Gastrocnemius medialis (tissue), 4 donors: ENCODE measurements at regions not wholly inside any gene's neighbourhood (a gene's known extent, or its start where the extent isn't known, plus 50 kb on each side); places are given as distances from the start of the nearest gene placed in this dataset.

Experiments
- ATAC-seq, 2 donors: fragments of 150-250 bp; one replicate each; pipeline ENCODE4 v1.9.1; 2016
- DNase-seq, 2 donors: peaks; one replicate each; pipeline ENCODE4 v3.0.0-alpha.2; 2019
- H3K27ac ChIP-seq, 4 donors: fragments of 200-600 bp; sonication (generic); 1 replicate in 1 of 4; 2 replicates in 3 of 4; pipeline ENCODE4 v1.5.1; 2016 to 2018; ENCODE audit warnings: mild to moderate bottlenecking in 2 of 4, moderate library complexity in 1 of 4
- H3K27me3 ChIP-seq, 3 donors: fragments of 200-600 bp; sonication (generic) in 2 of 3; 1 replicate in 1 of 3; 2 replicates in 2 of 3; pipeline versions ENCODE4 v1.5.1 to v1.6.0; 2016 to 2019; ENCODE audit warnings: mild to moderate bottlenecking in 1 of 3, moderate library complexity in 1 of 3
- H3K36me3 ChIP-seq, 2 donors: fragments of 200-600 bp; sonication (generic) in 1 of 2; one replicate each; pipeline ENCODE4 v1.5.1; 2017 to 2018
- H3K4me1 ChIP-seq, 2 donors: fragments of 200-600 bp; sonication (generic) in 1 of 2; one replicate each; pipeline ENCODE4 v1.5.1; 2016 to 2017; ENCODE audit warnings: mild to moderate bottlenecking in 2 of 2
- H3K4me3 ChIP-seq, 4 donors: fragments of 200-600 bp; sonication (generic) in 3 of 4; 1 replicate in 1 of 4; 2 replicates in 3 of 4; pipeline ENCODE4 v1.5.1; 2016 to 2019; ENCODE audit warnings: mild to moderate bottlenecking in 2 of 4
- H3K9me3 ChIP-seq, 3 donors: fragments of 200-600 bp; sonication (generic) in 2 of 3; 1 replicate in 1 of 3; 2 replicates in 2 of 3; pipeline ENCODE4 v1.5.1; 2016 to 2019
- CTCF ChIP-seq, 5 experiments: fragments of 450-650 bp in 3 of 5; fragments of 200-600 bp in 2 of 5; sonication (generic) in 2 of 5; IDR thresholded peaks in 4 of 5; conservative IDR thresholded peaks in 1 of 5; 1 replicate in 4 of 5; 2 replicates in 1 of 5; pipeline ENCODE4 v1.5.1; 2016 to 2019; ENCODE audit warnings: antibody characterized with exemption in 5 of 5, mild to moderate bottlenecking in 3 of 5, moderate library complexity in 3 of 5
- POLR2A ChIP-seq, 2 donors: fragments of 450-650 bp; IDR thresholded peaks; one replicate each; pipeline ENCODE4 v1.6.1; 2017; ENCODE audit warnings: antibody characterized with exemption in 2 of 2, mild to moderate bottlenecking in 2 of 2, moderate library complexity in 2 of 2
- in situ Hi-C, 4 donors: fragments of 200-750 bp; cut with MboI; loops; one replicate each; pipeline versions ENCODE4 v1.15.0 to v1.8.0; 2017; ENCODE audit warnings: low sequenced_read_pairs in 4 of 4
- intact Hi-C: fragments of 100-400 bp; cut with DNase I; formaldehyde crosslinking; loops from one replicate; pipeline ENCODE4 v1.15.1; 2023; ENCODE audit warnings: low total_unique reads

- intact Hi-C loops = no loop called here
- H3K27me3 ChIP-seq = peaks cover 0 to 4% (median 2%) of the 10 kb centered on the region in 3 donors
These were observed 576.3 kb downstream of the BRD1 start for GRCh38 chr22:49251371-49251770.

GRCh38 chr22:49247194-49247924, 580.3 kb downstream of the BRD1 start:
- TF ChIP-seq CTCF (IDR thresholded peaks at IDR 0.05 in 4 of 5, conservative IDR thresholded peaks at IDR 0.05 in 1 of 5) = no peak
- TF ChIP-seq POLR2A (IDR thresholded peaks at IDR 0.05) = no peak
- Histone ChIP-seq H3K4me3 (no peak overlapping the region), H3K36me3 (no peaks in the 10 kb centered on the region), H3K9me3 (no peaks in the 10 kb centered on the region), H3K4me1 (no peaks in the 10 kb centered on the region), H3K27ac (no peak overlapping the region), H3K27me3 (peaks cover 0 to 4% (median 2%) of the 10 kb centered on the region in 3 donors)
- in situ Hi-C loops (no loop called here), intact Hi-C loops (no loop called here)
- no peak for DNase-seq
- ATAC-seq = no peak

More at GRCh38 chr22:49251371-49251770, 576.3 kb downstream of the BRD1 start:
- in situ Hi-C loops = no loop called here
- no peaks in the 10 kb centered on the region for H3K9me3 ChIP-seq
- ATAC-seq (no peak), DNase-seq (no peak)
- no peak overlapping the region for H3K27ac ChIP-seq
- no peak overlapping the region for H3K4me3 ChIP-seq
- no peaks in the 10 kb centered on the region for H3K4me1 ChIP-seq
- TF ChIP-seq POLR2A (IDR thresholded peaks at IDR 0.05) (no peak), CTCF (IDR thresholded peaks at IDR 0.05 in 4 of 5, conservative IDR thresholded peaks at IDR 0.05 in 1 of 5) (no peak)
- H3K36me3 ChIP-seq = no peaks in the 10 kb centered on the region

GRCh38 chr22:49244466-49245420, 582.9 kb downstream of the BRD1 start:
- Histone ChIP-seq H3K36me3 (no peaks in the 10 kb centered on the region), H3K27me3 (no peaks in the 10 kb centered on the region), H3K4me3 (no peak overlapping the region), H3K9me3 (no peaks in the 10 kb centered on the region), H3K4me1 (no peaks in the 10 kb centered on the region), H3K27ac (no peak overlapping the region)
- ATAC-seq (no peak), DNase-seq (no peak)
- TF ChIP-seq CTCF (IDR thresholded peaks at IDR 0.05 in 4 of 5, conservative IDR thresholded peaks at IDR 0.05 in 1 of 5) = no peak
- no peak for TF ChIP-seq POLR2A (IDR thresholded peaks at IDR 0.05)
- in situ Hi-C loops (no loop called here), intact Hi-C loops (no loop called here)

- TF ChIP-seq CTCF (IDR thresholded peaks at IDR 0.05 in 4 of 5, conservative IDR thresholded peaks at IDR 0.05 in 1 of 5) (no peak), POLR2A (IDR thresholded peaks at IDR 0.05) (no peak)
- intact Hi-C loops = no loop called here
- Histone ChIP-seq H3K27me3 (no peaks in the 10 kb centered on the region), H3K4me3 (no peak overlapping the region), H3K9me3 (no peaks in the 10 kb centered on the region), H3K36me3 (no peaks in the 10 kb centered on the region), H3K27ac (no peak overlapping the region), H3K4me1 (no peaks in the 10 kb centered on the region)
- DNase-seq (no peak), ATAC-seq (no peak)
- in situ Hi-C loops = no loop called here
These were observed 583.7 kb downstream of the BRD1 start for GRCh38 chr22:49243965-49244364.
